ENCODE measurements at regions not wholly inside any gene's neighbourhood (a gene's known extent, or its start where the extent isn't known, plus 50 kb on each side); places are given as distances from the start of the nearest gene placed in this dataset.
"Not testable (repeated sequence)": the region's sequence is repeated elsewhere in the genome, so short reads cannot be mapped to it uniquely, and the experiment has no call there.

DNA sequence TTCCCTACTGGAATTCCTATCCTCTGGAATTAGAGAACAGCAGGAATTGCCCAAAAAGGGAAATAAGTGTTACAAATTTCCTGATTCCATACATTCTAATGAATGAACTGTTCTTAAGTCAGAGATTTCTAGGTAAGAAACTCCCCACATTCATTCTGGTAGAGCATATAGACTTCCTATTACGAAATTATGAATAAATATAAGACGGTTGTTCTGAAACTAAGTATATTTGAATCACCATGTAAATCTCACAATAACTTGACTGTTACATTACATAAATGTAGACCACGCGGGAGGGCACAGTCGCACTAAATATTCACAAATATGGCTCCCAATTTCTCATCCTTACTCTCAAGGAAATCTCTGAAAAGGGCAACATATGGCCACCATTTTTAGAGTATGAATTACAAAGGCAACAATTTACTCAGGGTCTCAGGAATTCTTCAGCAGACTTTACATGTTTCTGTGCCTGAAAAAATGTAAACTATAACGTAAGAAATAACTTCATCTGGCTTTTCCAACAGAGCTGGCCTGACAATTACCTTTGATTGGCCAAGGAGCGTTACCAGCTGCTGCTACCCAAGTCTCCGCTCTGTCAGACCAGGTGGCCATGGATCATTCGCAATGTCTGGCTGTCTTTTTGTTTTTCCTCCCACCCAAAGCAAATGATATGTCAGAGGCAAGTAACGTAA lies 115.8 kb downstream of the MPP7 start:
- DNase-seq (ENCODE audit: low read depth), result no peak

DNA sequence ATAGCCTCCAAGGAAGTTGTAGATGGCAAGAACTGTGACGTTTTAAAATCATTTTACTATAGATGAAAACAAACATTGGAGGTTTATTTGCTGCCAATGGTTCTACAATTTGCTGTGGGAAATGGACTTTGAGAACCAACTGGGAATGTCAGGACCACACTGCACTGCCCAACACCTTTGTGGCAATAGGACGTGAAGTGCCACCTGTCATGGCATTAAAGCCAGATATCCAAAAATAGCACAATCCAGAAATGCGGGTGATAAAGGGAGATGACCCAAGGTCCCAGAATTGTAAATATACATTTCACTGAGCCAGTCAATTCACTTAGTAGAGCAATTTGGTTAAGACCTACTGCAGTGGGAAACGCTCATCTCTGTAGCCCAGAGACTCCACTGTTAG lies 116.4 kb downstream of the MPP7 start:
- no peak for DNase-seq (ENCODE audit: low read depth)

DNA sequence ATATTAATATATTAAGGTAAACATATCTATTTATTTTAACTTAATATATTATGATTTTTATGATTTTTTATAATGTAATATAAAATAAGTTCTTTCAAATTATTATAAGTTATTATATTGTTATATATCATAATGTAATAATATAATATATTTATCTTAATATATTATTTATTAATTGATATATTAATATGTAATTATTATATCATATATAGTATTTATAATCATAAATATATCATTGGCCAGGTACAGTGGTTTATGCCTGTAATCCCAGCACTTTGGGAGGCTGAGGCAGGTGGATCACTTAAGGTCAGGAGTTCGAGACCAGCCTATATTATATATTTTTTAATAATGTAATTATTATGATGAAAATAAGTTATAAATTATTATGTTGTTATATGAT lies 118.1 kb downstream of the MPP7 start:
- no peak for DNase-seq (ENCODE audit: low read depth)

DNA sequence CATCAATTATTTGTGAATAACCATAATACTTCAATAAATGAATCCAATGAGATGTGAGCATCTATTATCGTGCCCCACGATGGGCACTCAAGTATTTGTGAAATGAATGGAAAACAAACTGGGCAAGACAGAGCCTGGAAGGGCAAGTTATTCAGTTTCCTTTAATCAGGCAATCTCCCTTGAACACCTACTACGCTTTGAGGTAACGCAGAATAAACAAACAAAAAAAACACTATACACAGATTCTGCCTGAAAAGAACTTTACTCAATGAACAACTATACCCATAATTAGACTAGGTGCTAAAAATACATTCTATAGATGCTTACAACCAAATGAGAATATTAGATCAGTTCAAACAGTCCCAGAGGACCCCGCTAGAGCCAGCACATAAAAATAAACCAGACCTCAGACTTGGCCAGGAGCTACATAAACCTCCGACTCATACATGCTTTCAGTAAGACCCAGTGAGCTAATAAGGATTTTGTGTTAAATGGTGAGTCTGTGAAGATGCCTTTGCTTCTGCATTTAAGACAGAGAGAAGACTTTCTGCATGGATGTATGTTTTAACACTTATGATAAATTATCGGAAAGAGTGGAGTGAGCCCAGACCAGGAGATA lies 121.3 kb downstream of the MPP7 start:
- DNase-seq (ENCODE audit: low read depth), result peak; percentile 20

DNA sequence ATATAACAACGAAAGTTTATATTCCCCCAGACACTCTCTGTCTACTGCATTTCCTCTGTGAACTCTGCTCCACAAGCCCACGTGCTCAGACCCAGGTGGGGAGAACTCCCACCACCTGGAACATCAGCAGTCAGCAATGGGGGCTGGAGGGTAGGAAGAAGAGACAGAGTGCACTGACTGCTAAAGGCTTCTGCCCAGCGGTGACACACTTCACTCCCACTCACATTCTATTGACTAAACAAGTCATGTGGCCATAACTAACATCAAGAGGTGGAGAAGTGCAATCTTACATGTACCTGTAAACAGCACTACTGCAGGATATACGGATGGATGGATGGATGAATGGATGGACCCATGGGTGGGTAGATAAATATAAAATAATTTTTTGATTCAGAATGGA lies 122.2 kb downstream of the MPP7 start:
- no peak for DNase-seq (ENCODE audit: low read depth)

DNA sequence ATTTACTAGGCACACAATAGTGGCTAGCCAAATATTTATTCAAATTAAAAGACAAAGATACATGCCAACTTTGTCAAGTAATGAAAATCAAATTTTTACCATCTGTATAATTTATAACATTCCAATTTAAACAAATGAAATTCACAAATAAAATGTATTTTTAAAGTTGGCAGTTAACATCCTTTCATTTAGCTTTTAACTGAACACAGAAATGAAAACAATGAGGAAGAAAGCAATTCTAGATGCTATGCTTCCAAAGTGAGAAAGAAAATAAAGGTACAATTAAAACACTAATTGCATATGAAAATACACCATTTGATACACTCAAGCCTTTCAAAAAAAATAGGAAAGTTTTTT lies 123.1 kb downstream of the MPP7 start:
- no peak for DNase-seq (ENCODE audit: low read depth)

DNA sequence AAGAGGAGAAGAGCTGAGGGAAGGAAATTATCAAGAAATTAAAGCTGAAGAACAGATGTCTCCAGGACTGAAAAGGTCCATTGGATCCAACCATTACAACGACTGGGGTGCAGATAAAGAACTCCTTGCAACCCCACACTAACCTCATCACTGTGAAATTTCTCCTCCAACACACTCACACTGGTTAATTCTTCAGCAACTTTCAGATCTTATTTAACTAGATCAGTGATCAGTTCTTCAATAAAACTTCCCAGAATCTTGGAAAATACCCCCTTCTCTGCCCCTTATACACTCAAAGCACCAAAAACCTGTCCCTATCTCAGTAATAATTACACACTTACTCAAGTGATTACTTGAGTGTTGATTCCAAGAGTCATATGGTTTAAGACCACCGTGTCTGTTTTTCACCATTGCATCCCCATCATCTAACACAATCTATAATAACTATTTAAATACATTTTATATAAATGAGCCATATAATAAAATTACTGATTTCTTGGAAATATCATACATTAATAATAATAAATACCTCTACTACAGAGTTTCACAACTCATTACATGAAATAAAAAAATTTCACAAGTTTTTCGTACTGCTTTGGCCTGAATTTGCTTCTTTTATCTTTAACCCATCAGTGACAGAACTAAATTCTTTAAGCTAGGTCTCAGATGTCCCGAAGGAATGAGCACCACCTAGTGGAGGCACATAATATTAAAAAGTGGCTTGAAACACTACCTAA lies 123.7 kb downstream of the MPP7 start:
- DNase-seq (ENCODE audit: low read depth), result peak; percentile 69

DNA sequence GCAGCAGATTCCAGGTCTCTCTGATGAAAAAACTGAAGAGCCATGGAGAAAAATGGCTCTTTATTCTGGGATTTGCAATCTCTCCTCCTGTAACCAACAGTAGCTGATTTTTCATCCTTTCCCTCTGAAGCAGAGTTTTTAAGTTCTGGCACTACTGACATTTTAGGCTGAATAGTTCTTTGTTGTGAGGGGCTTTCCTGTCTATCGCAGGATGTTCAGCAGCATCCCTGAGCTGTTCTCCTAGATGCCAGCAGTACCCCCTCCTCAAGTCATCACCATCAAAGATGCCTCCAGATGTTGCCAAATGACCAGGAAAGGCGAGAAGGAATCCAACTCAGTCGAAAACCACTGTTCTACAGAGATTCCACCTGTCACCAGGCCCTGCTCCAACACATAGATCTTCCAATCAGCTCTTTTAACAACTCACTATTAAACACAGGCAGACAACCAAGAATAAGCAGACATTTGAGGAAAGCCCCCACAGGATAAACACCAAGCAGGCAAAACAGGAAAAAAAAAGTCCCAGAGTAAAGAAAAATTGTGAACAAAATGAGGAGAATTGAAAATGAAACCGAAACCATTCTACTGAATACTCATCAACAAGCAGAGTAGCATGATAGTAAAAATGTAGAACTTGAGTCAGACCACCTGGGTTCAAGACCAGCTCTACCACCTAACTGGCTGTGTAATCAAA lies 124.8 kb downstream of the MPP7 start:
- peak; percentile 39 for DNase-seq (ENCODE audit: low read depth)

DNA sequence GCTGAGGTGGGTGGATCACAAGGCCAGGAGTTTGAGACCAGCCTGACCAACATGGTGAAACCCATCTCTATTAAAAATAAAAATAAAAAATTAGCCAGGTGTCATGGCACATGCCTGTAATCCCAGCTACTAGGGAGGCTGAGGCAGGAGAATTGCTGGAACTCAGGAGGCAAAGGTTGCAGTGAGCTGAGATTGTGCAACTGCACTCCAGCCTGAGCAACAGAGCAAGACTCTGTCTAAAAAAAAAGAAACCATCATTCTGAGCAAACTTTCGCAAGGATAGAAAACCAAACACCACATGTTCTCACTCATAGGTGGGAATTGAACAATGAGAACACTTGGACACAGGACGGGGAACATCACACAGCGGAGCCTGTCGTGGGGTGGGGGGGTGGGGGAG lies 126.4 kb downstream of the MPP7 start:
- DNase-seq (ENCODE audit: low read depth), result not testable (repeated sequence)

DNA sequence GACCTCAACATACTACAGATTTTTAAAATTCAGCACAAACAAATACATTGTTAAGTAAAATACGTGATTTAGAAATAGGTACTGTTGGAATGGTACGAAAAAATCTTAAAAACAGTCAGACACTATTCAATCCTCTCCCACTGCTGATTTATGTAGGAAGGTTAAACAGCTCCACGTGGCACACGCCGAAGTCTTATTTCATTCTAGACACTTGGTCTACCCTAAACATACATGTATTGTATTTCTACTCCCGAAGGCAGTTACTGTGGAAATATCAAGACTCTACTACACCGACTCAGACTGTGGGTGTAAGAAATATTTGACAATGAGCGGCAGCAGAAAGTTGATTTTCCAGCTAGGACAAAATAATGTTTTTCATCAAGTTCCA lies 130.6 kb downstream of the MPP7 start:
- DNase-seq (ENCODE audit: low read depth), result no peak

DNA sequence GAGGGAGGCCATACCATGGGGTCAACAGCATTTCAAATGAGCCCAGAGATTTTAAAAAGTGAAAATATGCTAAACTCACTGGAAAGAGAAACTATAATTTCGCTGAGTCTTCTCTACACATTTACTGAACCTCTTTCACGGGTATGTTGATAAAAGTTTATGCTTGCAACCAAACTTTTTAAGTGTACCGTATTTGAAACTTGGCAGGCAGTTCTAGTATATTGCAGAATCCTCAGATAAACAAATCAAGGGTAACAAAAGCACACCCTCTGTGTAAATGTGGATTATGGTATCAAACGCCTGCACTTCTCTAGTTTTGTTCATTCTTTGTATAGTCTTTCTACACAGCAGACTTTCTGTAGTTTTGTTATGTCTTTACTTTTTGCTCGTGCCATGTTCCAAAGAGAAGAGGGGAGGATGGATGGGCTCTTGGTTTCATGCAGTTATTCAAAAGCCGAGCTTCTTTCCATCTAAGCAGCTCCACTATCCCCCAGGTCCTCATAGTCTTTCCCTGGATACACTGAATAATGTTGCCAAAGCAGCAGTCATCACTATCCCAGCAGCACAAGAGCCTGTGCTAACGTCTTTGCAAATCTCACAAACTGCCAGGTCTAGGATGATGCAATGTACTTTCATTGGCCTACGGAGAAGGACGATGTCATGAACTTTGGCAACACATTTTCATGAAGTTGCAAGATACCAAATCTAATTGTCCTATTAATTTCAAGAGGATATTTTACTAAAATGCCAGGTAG lies 131.2 kb downstream of the MPP7 start:
- peak; percentile 60 for DNase-seq (ENCODE audit: low read depth)

DNA sequence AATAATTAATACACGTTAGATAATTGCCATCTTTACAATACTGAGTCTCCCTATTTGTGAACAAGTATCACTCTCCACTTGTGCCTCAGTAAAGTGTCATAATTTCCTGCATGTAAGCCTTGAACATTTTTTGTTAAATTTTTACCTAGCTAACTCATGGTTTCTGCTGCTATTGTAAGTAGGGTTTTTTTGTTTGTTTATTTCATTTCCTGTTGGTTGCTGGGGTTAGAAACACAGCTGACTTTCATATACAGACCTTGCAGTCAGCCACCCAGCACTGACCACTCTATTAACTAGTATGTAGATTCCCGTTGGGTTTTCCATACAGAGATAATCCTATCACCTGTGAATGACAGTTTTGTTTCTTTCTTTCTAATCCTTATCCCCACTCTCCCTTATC lies 133.3 kb downstream of the MPP7 start:
- DNase-seq (ENCODE audit: low read depth), result peak; percentile 51

DNA sequence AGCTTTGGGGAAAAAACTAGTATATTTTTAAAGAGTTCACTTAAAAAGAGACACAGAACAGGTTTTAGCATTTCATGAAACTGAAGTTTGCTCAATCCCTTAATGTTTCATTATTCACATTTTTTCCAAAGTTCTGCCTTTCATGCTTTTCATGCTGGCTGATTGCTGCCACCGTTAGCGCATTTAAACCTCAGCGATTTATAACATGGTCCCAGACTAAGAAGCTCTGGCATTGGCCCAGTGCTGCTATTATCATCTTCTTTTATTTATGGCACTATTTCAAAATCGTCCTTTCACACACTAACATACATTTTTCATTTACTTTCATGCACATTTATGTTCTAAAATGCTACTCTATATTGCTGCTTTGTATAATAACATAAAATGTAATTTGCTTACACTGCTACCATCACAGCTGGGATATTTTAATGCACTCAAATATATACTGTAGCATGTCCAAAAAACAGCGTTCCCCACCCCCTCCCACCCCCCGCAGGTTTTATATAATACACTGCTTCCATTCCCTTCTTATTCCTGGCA lies 141.9 kb downstream of the MPP7 start:
- no peak for DNase-seq (ENCODE audit: low read depth)

DNA sequence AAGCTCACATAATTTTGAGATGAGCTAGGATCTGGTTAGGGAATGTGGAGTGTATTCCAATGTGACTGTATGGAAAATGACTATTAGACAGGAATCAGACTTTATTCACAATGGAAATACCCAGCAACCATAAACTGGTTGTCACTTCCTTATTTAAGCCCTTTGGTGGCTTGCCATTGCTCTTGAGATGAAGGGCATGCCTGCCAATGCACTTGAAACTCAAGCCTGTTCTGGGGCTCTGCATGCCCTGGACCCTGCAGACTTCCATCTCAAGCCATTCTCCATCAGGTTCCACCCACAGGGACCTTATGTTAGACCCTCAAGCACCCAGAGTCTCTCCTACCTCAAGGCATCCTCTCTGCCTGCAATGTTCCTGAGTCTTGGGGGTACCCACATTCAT lies 145.5 kb downstream of the MPP7 start:
- no peak for DNase-seq (ENCODE audit: low read depth)

DNA sequence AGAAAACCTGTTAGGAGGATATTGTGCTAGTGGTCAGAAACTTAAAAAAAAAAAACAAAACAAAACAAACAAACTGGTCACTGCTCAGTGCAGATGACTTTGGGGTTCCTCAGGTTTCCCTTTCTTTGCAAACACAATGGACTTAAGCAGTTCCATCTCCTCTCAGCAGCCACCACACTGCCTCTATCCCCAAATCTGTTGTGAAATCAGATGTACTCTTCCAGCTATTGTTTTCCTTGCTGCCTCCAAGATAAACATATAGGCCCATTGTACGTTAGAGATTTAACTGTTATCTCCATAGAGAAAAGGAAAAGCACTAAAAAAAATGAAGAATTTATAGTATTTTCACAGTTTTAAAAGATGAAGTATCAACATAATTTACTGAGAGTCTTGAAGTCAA lies 147.1 kb downstream of the MPP7 start:
- no peak for DNase-seq (ENCODE audit: low read depth)

DNA sequence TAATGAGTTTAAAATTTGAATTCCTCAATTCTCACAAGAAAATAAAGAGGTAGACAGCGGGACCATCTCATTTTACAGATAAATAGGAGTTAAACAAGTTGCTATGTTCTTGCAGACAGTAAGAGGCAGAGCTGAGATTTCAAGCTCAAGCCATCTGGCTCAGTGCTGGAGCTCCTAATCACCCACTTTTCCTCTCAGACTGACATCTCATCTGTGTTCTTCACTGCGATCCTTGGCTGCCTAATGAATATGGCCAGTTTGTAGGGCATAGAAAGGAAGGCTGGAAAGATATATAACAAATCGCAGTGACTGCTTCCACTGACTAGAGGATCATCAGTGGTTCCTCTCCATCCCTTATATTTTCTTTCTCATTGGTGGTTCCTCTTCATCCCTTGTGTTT lies 151.2 kb downstream of the MPP7 start:
- no peak for DNase-seq (ENCODE audit: low read depth)

DNA sequence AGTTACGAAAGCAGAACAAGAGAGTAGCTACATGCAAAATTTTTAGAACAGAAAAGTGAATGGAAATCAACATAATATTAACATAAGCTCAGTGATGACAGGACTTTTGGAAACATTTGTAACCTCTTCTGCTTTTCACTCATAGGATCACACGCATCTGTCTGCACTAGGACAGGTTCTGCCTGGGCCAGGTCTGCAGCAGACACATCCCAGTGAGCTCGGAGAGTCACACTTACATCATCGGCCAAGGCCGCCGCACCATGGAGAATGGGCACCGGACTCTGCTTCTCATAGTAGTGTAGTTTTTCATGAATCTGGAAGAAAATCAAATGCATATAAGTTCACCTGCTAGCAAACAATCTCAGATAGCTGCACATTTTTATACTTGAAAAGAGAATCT lies 150.9 kb upstream of the ODAD2 start:
- no peak for DNase-seq (ENCODE audit: low read depth)

DNA sequence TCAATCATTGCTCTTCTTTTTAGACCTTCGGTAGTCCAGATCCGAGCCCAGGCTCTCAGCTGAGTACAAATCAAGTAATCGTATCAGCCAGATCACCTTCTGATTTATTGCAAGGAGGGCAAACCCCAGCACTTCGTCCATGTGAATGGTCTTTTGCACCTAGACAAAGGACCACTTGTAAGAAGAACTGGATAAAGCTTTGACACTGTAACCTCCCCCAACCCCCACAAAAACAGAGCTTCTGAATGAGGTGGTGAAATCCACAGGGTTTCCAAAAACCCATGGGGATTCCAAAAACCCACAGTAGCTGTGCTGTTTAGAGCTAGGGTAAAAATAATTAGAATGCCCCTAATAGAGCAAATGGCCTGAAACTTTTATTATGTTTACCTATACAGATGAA lies 148.8 kb upstream of the ODAD2 start:
- DNase-seq (ENCODE audit: low read depth), result no peak

DNA sequence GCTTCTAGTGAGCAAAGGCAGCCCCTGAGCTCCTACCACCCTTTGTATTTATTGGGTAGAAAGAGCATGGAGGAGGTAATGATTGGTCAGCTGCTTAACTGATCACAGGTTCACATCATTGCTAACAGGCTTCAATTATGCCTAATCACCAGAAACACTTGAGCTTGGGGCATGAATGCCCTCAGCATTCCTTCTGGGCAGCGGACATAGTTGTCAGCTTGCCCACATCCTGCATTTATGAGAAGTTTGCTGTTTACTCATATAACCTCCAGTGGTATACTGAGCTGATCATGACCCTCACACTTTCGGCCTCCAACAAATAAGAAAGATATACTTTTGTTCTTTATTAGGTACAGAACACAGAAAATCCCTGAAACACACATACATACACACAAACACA lies 140.3 kb upstream of the ODAD2 start:
- peak; percentile 87 for DNase-seq (ENCODE audit: low read depth)

DNA sequence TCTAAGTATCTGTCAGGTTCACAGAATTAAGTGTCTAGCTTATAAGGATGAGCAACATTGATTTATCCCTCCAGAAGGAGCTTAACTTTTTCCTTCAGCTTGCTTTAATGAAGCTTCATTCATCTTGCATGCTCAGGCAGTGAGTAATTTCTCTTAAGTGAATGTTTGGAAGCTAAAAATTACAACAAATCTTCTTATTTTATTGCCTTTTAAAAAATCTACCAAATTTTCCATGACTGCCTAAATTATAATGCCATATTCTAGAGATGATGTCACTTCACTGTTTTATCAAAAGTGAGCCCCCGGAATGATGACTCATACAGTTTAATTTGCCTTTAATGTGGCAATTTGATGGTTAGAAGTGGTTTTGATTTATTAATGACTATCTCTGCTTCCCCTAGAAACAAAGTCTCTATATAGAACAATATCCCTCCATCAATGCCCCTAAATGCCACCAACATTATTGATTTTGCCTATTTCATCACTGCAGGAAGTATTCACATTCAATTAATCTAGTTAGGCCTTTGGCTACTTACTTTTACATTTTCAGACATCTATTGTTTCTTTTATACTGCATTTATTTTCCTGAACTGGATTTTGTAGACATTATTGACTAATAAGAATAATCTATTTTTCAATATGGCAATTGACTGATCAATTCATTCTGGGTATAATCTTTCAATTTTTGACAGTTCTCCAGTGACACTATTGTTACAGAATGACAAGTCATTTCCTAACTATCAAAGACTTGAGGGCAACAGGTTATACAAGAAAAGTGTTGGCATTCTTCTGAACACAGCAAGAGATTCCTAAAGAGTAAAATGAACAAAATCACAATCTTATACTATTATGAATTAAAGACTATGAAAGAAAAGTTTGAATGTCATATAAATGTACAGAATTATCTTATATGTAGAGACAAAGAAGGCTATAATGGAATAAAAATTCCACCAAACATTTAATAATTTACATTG lies 139.3 kb upstream of the ODAD2 start:
- peak; percentile 85 for DNase-seq (ENCODE audit: low read depth)

DNA sequence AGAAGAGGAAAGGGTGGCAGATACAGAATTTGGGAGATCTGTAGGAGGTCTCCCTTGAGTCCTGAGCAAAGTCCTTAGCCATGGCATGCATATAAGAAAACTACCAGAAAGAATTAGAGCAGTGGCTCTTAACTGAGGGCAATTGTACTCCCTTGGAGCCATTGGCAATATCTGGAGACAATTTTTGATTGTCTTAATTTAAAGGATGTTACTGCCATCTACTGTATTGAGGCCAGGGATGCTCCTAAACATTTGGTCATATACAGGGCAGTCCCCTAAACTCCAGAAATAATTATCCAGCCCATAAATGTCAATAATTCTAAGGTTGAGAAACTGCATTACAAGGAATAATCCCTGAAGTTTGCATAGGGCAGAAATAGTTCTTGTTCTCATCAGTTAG lies 136.4 kb upstream of the ODAD2 start:
- no peak for DNase-seq (ENCODE audit: low read depth)

All from M059J (cell line).